ENCODE measurements at regions not wholly inside any gene's neighbourhood (a gene's known extent, or its start where the extent isn't known, plus 50 kb on each side); places are given as distances from the start of the nearest gene placed in this dataset.

- Histone ChIP-seq H3K9me3 (ENCODE audit: low read length) (no peaks in the 10 kb centered on the region), H3K4me1 (ENCODE audit: insufficient read depth, low read length, severe bottlenecking) (no peaks in the 10 kb centered on the region), H3K4me3 (ENCODE audit: low read depth, low read length, poor library complexity, severe bottlenecking) (no peak overlapping the region), H2AFZ (ENCODE audit: low read length) (no peak overlapping the region), H3K9me2 (ENCODE audit: low read depth, low read length) (no peaks in the 10 kb centered on the region), H4K20me1 (ENCODE audit: insufficient read depth, low read length) (no peaks in the 10 kb centered on the region), H3K36me3 (ENCODE audit: insufficient read depth, low read length) (no peaks in the 10 kb centered on the region), H3K4me2 (ENCODE audit: low read length) (no peak overlapping the region), H3K27ac (ENCODE audit: low read depth, low read length, poor library complexity, severe bottlenecking) (no peak overlapping the region), H3K9ac (ENCODE audit: low read length) (no peak overlapping the region), H3K79me2 (ENCODE audit: insufficient read depth, low read length) (no peaks in the 10 kb centered on the region), H3K27me3 (ENCODE audit: insufficient read depth, low read length) (no peaks in the 10 kb centered on the region), H3F3A (ENCODE audit: insufficient read depth, low read length) (no peaks in the 10 kb centered on the region)
- TF ChIP-seq CTCF (IDR thresholded peaks at IDR 0.05; ENCODE audit: low read length): no peak
- TF ChIP-seq EZH2 (IDR thresholded peaks at IDR 0.05; ENCODE audit: borderline replicate concordance, low read length): no peak
Measured at GRCh38 chr16:74076568-74076967, 220.0 kb upstream of the PSMD7 start.

- TF ChIP-seq CTCF (IDR thresholded peaks at IDR 0.05; ENCODE audit: low read length): no peak
- no peak for TF ChIP-seq EZH2 (IDR thresholded peaks at IDR 0.05; ENCODE audit: borderline replicate concordance, low read length)
- Histone ChIP-seq H3K9ac (ENCODE audit: low read length) (no peak overlapping the region), H3F3A (ENCODE audit: insufficient read depth, low read length) (no peaks in the 10 kb centered on the region), H3K27me3 (ENCODE audit: insufficient read depth, low read length) (no peaks in the 10 kb centered on the region), H3K27ac (ENCODE audit: low read depth, low read length, poor library complexity, severe bottlenecking) (no peak overlapping the region), H2AFZ (ENCODE audit: low read length) (no peak overlapping the region), H3K9me2 (ENCODE audit: low read depth, low read length) (no peaks in the 10 kb centered on the region), H3K4me3 (ENCODE audit: low read depth, low read length, poor library complexity, severe bottlenecking) (no peak overlapping the region), H3K79me2 (ENCODE audit: insufficient read depth, low read length) (no peaks in the 10 kb centered on the region), H3K4me1 (ENCODE audit: insufficient read depth, low read length, severe bottlenecking) (no peaks in the 10 kb centered on the region), H3K36me3 (ENCODE audit: insufficient read depth, low read length) (no peaks in the 10 kb centered on the region), H4K20me1 (ENCODE audit: insufficient read depth, low read length) (no peaks in the 10 kb centered on the region), H3K9me3 (ENCODE audit: low read length) (no peaks in the 10 kb centered on the region), H3K4me2 (ENCODE audit: low read length) (no peak overlapping the region)
Measured at GRCh38 chr16:74075393-74075792, 221.2 kb upstream of the PSMD7 start.

- Histone ChIP-seq H3F3A (ENCODE audit: insufficient read depth, low read length) (no peaks in the 10 kb centered on the region), H3K27ac (ENCODE audit: low read depth, low read length, poor library complexity, severe bottlenecking) (no peak overlapping the region), H3K27me3 (ENCODE audit: insufficient read depth, low read length) (no peaks in the 10 kb centered on the region), H3K9ac (ENCODE audit: low read length) (no peak overlapping the region), H3K4me1 (ENCODE audit: insufficient read depth, low read length, severe bottlenecking) (no peaks in the 10 kb centered on the region), H3K4me2 (ENCODE audit: low read length) (no peak overlapping the region), H3K79me2 (ENCODE audit: insufficient read depth, low read length) (no peaks in the 10 kb centered on the region), H3K9me2 (ENCODE audit: low read depth, low read length) (no peaks in the 10 kb centered on the region), H3K4me3 (ENCODE audit: low read depth, low read length, poor library complexity, severe bottlenecking) (no peak overlapping the region), H3K36me3 (ENCODE audit: insufficient read depth, low read length) (no peaks in the 10 kb centered on the region), H4K20me1 (ENCODE audit: insufficient read depth, low read length) (no peaks in the 10 kb centered on the region), H2AFZ (ENCODE audit: low read length) (no peak overlapping the region), H3K9me3 (ENCODE audit: low read length) (no peaks in the 10 kb centered on the region)
- TF ChIP-seq CTCF (IDR thresholded peaks at IDR 0.05; ENCODE audit: low read length): no peak
- no peak for TF ChIP-seq EZH2 (IDR thresholded peaks at IDR 0.05; ENCODE audit: borderline replicate concordance, low read length)
Measured at GRCh38 chr16:74073456-74073855, 223.2 kb upstream of the PSMD7 start.
